LoVo (cell line): ENCODE measurements at regions not wholly inside any gene's neighbourhood (a gene's known extent, or its start where the extent isn't known, plus 50 kb on each side); places are given as distances from the start of the nearest gene placed in this dataset.

Experiments
- DNase-seq: peaks from one replicate; pipeline ENCODE4 v3.0.0-alpha.2; 2016; ENCODE audit warnings: low spot score

- no peak for DNase-seq
Measured at GRCh38 chr12:126588586-126589249, 1523.5 kb downstream of the AACS start.

- no peak for DNase-seq
Measured at GRCh38 chr12:126591533-126591932, 1526.3 kb downstream of the AACS start.

- no peak for DNase-seq
Measured at GRCh38 chr12:126601184-126602170, 1536.2 kb downstream of the AACS start.

- DNase-seq: no peak
Measured at GRCh38 chr12:126602612-126603011, 1537.4 kb downstream of the AACS start.

DNA sequence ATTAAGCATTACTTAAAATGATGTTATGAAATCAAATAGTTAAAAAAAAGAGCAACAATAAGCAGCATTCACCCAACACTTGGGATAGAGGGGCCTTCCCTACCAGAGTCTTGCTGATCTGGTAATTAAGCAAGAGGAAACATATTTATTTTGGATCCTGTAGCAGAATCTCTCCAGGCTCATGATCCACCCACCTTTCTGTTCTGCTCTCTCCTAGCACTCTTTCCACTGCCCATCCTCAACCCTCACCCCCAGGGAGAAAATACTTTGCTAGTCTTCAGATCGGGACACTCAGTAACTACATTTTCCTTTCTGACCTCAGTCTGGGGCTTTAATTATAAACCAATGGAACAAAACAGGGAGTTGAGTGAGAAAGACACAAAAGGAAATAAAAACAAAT lies 1541.9 kb downstream of the AACS start:
- no peak for DNase-seq

DNA sequence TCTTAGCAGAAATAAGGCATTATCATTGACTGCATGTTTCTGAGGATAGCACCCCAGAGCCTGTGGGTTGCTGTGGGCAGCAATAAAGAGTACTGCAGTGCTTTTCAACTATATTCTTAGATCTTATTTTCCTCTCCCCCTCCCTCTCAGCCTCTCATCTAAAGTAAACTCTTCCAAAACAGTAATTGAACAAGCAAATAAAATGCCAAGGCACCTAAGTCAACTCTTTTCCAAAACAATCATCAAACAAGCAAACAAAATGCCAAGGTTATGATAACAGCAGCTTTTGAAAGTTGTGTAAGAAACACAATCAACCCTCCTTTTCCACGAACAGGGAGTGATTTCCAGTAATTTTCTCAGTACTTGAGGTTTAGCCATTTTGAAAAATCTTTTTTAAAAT lies 1542.6 kb downstream of the AACS start:
- no peak for DNase-seq

DNA sequence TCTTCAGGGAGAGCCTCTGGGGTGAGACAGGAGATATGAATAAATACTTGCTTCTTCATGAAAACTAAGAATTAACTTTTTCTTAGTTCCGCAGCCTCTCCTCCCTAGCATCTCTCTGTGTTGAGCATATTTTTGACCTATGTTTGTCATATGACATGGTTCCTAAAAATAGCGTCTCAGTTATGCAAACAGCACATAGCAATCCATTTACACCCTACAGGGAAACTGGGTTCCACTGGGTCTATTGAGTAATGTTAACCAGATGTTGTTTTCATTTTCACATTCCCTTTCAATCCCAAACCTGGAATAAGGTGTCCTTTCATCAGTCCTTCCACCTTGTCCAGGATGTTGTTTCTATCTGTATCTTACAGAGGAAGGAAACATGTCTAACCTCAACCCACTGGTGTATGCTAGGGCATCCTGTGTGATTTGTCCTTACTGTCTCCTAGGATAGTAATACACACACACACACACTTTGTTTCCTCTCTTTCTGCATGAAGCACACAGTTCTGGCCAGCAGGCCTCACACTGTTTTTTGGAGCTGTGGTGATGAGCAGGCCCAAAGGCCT lies 1543.5 kb downstream of the AACS start:
- no peak for DNase-seq

DNA sequence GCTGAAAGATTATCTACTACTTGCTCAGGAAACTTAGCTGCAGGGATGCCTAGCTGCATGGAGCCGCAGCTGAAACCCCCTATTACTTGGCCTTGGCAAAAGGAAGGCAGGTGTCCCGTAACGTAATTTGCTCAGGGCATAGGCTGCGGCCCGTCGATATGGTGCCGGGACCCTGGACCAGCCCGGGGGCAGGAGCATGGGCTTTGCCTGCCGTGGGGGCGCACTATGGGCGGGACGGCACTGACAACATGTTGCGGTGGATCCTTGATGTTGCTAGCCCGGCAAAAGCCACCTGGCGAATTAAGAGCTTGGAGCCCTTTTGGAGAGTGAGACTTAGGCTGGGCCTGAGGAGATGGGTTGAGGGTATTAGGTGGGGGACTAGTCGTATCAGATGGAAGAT lies 1551.2 kb downstream of the AACS start:
- DNase-seq: no peak

DNA sequence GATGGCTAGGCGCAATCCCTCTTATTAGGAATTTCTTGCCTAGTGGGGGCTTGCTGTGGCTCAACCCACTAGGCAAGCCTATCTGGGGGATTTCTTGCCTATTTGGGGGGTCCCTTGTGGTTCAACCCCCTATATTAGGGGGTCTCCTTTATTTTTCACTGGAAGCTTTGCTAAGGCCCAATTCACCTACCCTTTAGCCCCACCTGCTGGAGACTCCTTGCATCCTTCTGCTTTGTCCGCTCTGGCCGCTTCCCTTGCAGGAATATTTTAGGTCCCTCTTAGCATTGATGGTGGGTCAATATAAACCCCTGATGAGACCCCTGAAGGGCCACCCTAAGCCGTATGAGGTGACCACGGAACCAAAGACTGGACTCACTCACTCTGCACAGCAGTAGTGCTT lies 1552.1 kb downstream of the AACS start:
- peak; percentile 9 for DNase-seq

GRCh38 chr12:126627596-126627995 lies 1562.4 kb downstream of the AACS start:
- no peak for DNase-seq

DNA sequence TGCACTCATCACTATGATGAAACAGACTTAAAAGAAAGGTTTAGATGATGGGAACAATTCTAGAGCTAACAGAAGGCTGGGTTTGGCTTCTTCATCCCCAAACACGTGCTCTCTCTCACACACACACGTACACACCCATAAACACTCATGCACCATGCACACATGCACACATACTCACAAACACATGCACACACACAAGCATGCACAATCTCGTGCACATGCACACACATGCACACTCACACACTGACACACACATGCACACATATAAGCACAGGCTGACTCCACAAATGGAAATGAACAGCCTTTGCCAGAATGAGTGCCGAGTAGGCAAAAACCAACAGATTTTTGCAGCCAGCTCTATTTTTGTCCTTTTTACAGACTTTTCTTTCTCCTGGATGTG lies 1571.6 kb downstream of the AACS start:
- no peak for DNase-seq

GRCh38 chr12:126644236-126645020 lies 1579.2 kb downstream of the AACS start:
- DNase-seq: no peak

DNA sequence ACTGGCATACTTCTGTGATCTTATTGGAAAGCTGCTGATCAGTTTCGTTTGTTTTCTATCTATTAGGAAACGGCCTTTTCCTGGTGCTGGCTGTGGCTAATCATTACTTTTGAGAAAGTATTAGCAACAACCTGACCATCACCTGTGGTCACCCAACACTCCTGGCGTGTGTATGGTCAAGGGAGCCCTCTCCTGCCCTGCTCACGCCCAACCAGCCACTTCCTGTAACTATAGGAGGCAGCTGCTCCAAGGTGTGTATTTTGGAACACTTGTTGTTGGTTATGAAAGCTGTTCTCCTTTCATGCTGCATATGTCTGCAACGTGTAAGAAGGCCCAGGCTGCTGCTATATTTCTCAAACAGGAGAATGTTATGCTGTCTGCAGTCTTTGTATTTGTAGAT lies 1582.8 kb downstream of the AACS start:
- DNase-seq: no peak

GRCh38 chr12:126651133-126651532 lies 1585.9 kb downstream of the AACS start:
- no peak for DNase-seq

GRCh38 chr12:126663304-126664094 lies 1598.3 kb downstream of the AACS start:
- DNase-seq: peak; percentile 9

GRCh38 chr12:126667339-126667738 lies 1599.6 kb upstream of the TMEM132C start:
- no peak for DNase-seq

DNA sequence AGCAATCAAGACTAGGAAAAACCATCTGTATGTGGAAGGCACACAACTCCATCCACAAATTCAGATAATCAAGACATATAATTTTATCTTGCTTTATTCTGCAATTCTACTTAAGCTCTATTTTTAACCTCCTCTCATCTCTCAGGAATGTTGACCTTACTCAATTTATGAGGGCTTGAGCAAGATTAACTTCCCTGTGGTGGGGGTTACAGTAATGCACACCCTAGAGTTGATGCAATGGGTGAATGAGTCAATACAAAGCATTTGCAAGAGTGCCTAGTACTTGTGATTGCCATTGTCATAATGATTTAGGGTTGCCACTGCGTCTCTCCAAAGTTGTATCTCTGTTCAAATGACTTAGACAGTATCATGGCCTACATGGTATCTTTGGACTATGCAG lies 1598.4 kb upstream of the TMEM132C start:
- DNase-seq: peak; percentile 9

- no peak for DNase-seq
Measured at GRCh38 chr12:126668961-126669360, 1598.0 kb upstream of the TMEM132C start.

DNA sequence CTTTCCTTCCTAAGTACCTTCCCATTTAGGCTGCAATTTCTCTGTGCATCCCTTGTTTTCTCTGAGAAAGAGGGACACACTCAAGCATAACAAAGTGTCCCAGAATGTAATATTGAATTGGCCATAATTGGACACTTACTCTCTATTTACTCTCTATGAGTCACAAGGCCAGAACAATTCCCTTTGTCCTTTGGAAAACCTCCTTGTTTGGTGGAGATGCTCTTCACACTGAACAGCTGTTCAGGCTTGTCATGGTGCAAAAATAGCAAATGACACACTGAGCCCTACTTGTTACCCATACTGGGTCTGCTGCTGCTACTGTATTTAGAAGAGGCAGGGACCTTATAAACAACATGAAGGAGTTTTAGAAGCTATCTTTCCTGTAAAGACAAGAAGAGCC lies 1590.5 kb upstream of the TMEM132C start:
- DNase-seq: no peak

DNA sequence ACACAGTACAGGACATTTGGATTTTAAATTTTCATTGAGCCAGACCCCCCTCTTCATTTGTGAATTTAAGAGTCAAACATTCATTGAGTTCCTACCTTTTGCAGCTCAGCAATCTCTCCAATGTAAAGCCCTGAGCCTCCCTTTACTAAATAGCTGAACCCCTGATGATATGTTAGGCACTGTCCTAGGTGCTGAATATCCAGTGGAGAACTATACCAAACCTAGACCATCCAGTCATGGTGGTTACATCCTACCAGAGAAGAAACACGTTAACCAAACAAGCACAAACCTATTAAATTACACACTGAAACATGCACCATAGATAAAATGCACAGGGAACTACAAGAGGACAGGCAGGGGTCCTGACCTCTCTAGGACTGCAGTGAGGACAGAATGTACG lies 1585.3 kb upstream of the TMEM132C start:
- DNase-seq: no peak

GRCh38 chr12:126684703-126685102 lies 1582.3 kb upstream of the TMEM132C start:
- DNase-seq: no peak
